ENCODE measurements at regions not wholly inside any gene's neighbourhood (a gene's known extent, or its start where the extent isn't known, plus 50 kb on each side); places are given as distances from the start of the nearest gene placed in this dataset.

- no peak for TF ChIP-seq CTCF (conservative IDR thresholded peaks at IDR 0.05)
- no peak for TF ChIP-seq ZFX (IDR thresholded peaks at IDR 0.05)
Observed at GRCh38 chr15:87656372-87656771, 600.2 kb downstream of the NTRK3 start.

Measured in C4-2B (cell line).